ENCODE measurements at regions not wholly inside any gene's neighbourhood (a gene's known extent, or its start where the extent isn't known, plus 50 kb on each side); places are given as distances from the start of the nearest gene placed in this dataset.
"Not testable (repeated sequence)": the region's sequence is repeated elsewhere in the genome, so short reads cannot be mapped to it uniquely, and the experiment has no call there.

GRCh38 chr9:119726035-119726434, 356.8 kb upstream of the BRINP1 start:
- DNase-seq: no peak

- DNase-seq: no peak
Measured at GRCh38 chr9:119722384-119722783, 353.1 kb upstream of the BRINP1 start.

- DNase-seq: no peak
Measured at GRCh38 chr9:119712325-119712724, 343.1 kb upstream of the BRINP1 start.

GRCh38 chr9:119709431-119709830, 340.2 kb upstream of the BRINP1 start:
- no peak for DNase-seq

- DNase-seq: no peak
Measured at GRCh38 chr9:119707228-119707845, 338.1 kb upstream of the BRINP1 start.

GRCh38 chr9:119701651-119702050, 332.4 kb upstream of the BRINP1 start:
- DNase-seq: no peak

GRCh38 chr9:119698535-119698934, 329.3 kb upstream of the BRINP1 start:
- no peak for DNase-seq

GRCh38 chr9:119697996-119698395, 328.8 kb upstream of the BRINP1 start:
- DNase-seq: no peak

- DNase-seq: no peak
Measured at GRCh38 chr9:119689879-119690278, 320.6 kb upstream of the BRINP1 start.

- DNase-seq: no peak
Measured at GRCh38 chr9:119688547-119688946, 319.3 kb upstream of the BRINP1 start.

GRCh38 chr9:119677811-119678505, 308.7 kb upstream of the BRINP1 start:
- DNase-seq: no peak

GRCh38 chr9:119675951-119676350, 306.7 kb upstream of the BRINP1 start:
- DNase-seq: no peak

- DNase-seq: not testable (repeated sequence)
Measured at GRCh38 chr9:119672763-119673162, 303.5 kb upstream of the BRINP1 start.

GRCh38 chr9:119667916-119668315, 298.7 kb upstream of the BRINP1 start:
- DNase-seq: no peak

- no peak for DNase-seq
Measured at GRCh38 chr9:119667163-119667562, 297.9 kb upstream of the BRINP1 start.

GRCh38 chr9:119662329-119662728, 293.1 kb upstream of the BRINP1 start:
- DNase-seq: no peak

- no peak for DNase-seq
Measured at GRCh38 chr9:119652931-119653330, 283.7 kb upstream of the BRINP1 start.

- no peak for DNase-seq
Measured at GRCh38 chr9:119649205-119649604, 280.0 kb upstream of the BRINP1 start.

GRCh38 chr9:119639287-119639955, 270.2 kb upstream of the BRINP1 start:
- no peak for DNase-seq

- DNase-seq: no peak
Measured at GRCh38 chr9:119634006-119634405, 264.8 kb upstream of the BRINP1 start.

GRCh38 chr9:119611565-119611964, 242.3 kb upstream of the BRINP1 start:
- no peak for DNase-seq

GRCh38 chr9:119609277-119609971, 240.2 kb upstream of the BRINP1 start:
- no peak for DNase-seq

- DNase-seq: no peak
Measured at GRCh38 chr9:119601632-119602031, 232.4 kb upstream of the BRINP1 start.

GRCh38 chr9:119597499-119597898, 228.3 kb upstream of the BRINP1 start:
- no peak for DNase-seq

All from T-helper 1 cell (primary cell).